Erythroblast (primary cell): ENCODE measurements at regions not wholly inside any gene's neighbourhood (a gene's known extent, or its start where the extent isn't known, plus 50 kb on each side); places are given as distances from the start of the nearest gene placed in this dataset.

Experiments
- GATA1 ChIP-seq: IDR thresholded peaks from 2 replicates; pipeline ENCODE4 v1.6.1; 2011; ENCODE audit warnings: low read depth, mild to moderate bottlenecking, control low read depth, low read length, moderate library complexity
- POLR2A ChIP-seq: IDR thresholded peaks from 2 replicates; pipeline ENCODE4 v1.6.1; 2011; ENCODE audit warnings: mild to moderate bottlenecking, low read length

- TF ChIP-seq POLR2A (no peak), GATA1 (no peak)
These were observed 230.8 kb upstream of the FERD3L start for GRCh38 chr7:19375976-19376375.
